ENCODE measurements at regions not wholly inside any gene's neighbourhood (a gene's known extent, or its start where the extent isn't known, plus 50 kb on each side); places are given as distances from the start of the nearest gene placed in this dataset.

- dilution Hi-C loops (cut with HindIII; ENCODE audit: low sequenced_read_pairs, unreplicated experiment), result no loop called here
These were observed 333.9 kb downstream of the CYRIA start for GRCh38 chr2:16331772-16332171.

More at GRCh38 chr2:16331772-16332171, 333.9 kb downstream of the CYRIA start:
- Histone ChIP-seq H4K8ac (ENCODE audit: low read depth in 2 of 2, low read length in 2 of 2) (no peak overlapping the region), H3K4me3 (ENCODE audit: insufficient read depth, low read depth, low read length) (no peak overlapping the region), H3K18ac (ENCODE audit: low read depth, low read length) (no peak overlapping the region), H3K36me3 (ENCODE audit: control insufficient read depth, insufficient read depth, low read length) (no peaks in the 10 kb centered on the region), H3K9ac (ENCODE audit: low read depth, low read length) (no peak overlapping the region), H4K20me1 (ENCODE audit: insufficient read depth, low read length) (no peaks in the 10 kb centered on the region), H3K56ac (ENCODE audit: extremely low read depth, insufficient read depth, low read length) (no peak overlapping the region), H3K4ac (ENCODE audit: low read depth, low read length) (no peak overlapping the region), H2BK5ac (ENCODE audit: low read depth, low read length, poor library complexity, severe bottlenecking) (no peak overlapping the region), H2AFZ (replicated peaks; ENCODE audit: low read length, poor library complexity) (no peak overlapping the region), H3K4me2 (ENCODE audit: low read depth, low read length) (no peak overlapping the region), H3K23ac (ENCODE audit: low read depth, low read length) (no peak overlapping the region), H3K27ac (ENCODE audit: insufficient read depth, low read length) (no peak overlapping the region), H2AK9ac (replicated peaks; ENCODE audit: low read depth, low read length, poor library complexity) (no peak overlapping the region), H3K4me1 (ENCODE audit: control insufficient read depth, insufficient read depth, low read length) (no peaks in the 10 kb centered on the region), H3K14ac (replicated peaks; ENCODE audit: low read depth, low read length) (no peak overlapping the region), H4K91ac (ENCODE audit: insufficient read depth, low read depth, low read length) (no peak overlapping the region), H3K79me1 (ENCODE audit: low read depth in 1 of 2, low read length in 2 of 2) (no peaks in the 10 kb centered on the region), H3K9me3 (ENCODE audit: control insufficient read depth, insufficient read depth, low read length) (peaks cover 22% of the 10 kb centered on the region), H2BK20ac (ENCODE audit: low read depth, low read length) (no peak overlapping the region), H3K9me1 (ENCODE audit: insufficient read depth, low read length) (no peaks in the 10 kb centered on the region), H3K27me3 (ENCODE audit: control insufficient read depth, insufficient read depth, low read length) (no peaks in the 10 kb centered on the region), H4K5ac (ENCODE audit: low read depth, low read length) (no peak overlapping the region), H2AK5ac (ENCODE audit: low read depth, low read length) (no peak overlapping the region), H2BK120ac (ENCODE audit: low read depth, low read length) (no peak overlapping the region), H2BK15ac (ENCODE audit: low read depth, low read length) (no peak overlapping the region)
- ATAC-seq (ENCODE audit: low read depth) (no peak), DNase-seq (no peak)
- ChIA-PET POLR2A (ENCODE audit: unreplicated experiment) (no interaction called here), CTCF (no interaction called here)
- in situ Hi-C loops (cut with MboI; ENCODE audit: low sequenced_read_pairs) (no loop called here), intact Hi-C loops (cut with micrococcal nuclease) (no loop called here)
- TF ChIP-seq FOS (IDR thresholded peaks at IDR 0.05; ENCODE audit: low read depth, low read length) (no peak), CHD1 (IDR thresholded peaks at IDR 0.05; ENCODE audit: low read depth, low read length) (no peak), RFX5 (IDR thresholded peaks at IDR 0.05; ENCODE audit: low read depth, low read length) (no peak), MXI1 (IDR thresholded peaks at IDR 0.05; ENCODE audit: borderline replicate concordance, low read depth, low read length) (no peak), POLR2A (IDR thresholded peaks at IDR 0.05; ENCODE audit: low read depth, low read length) (no peak), MAFK (IDR thresholded peaks at IDR 0.05; ENCODE audit: low read depth, low read length) (no peak)
- WGBS, 2 experiments (ENCODE audit: extremely low coverage in 2 of 2, insufficient read length in 1 of 2), result no CpG with 5 or more reads among the region's 2 CpGs
- BruUV-seq (replicated peaks), result no TSS peak

Data from IMR-90 (cell line).